HEK293 (cell line): ENCODE measurements at regions not wholly inside any gene's neighbourhood (a gene's known extent, or its start where the extent isn't known, plus 50 kb on each side); places are given as distances from the start of the nearest gene placed in this dataset.

Experiments
- CTCF ChIA-PET: fragments of 350-600 bp; formaldehyde crosslinking; extraction: SDS; loops from one replicate; lab custom pipeline; 2021; ENCODE audit warnings: antibody characterized with exemption; lab: Yijun Ruan, JAX
- POLR2A ChIA-PET: fragments of 300-600 bp; formaldehyde crosslinking; extraction: SDS; loops from one replicate; lab custom pipeline; 2020; ENCODE audit warnings: antibody characterized with exemption, inconsistent platforms; lab: Yijun Ruan, JAX
- H3K27ac ChIP-seq: fragments of 200-500 bp; sonication (Bioruptor generic); 2 replicates; pipeline ENCODE4 v1.5.1; 2014; ENCODE audit warnings: low read depth, low read length, control low read depth, inconsistent platforms; ENCODE audit errors: extremely low read depth
- H3K36me3 ChIP-seq, 2 experiments: fragments of 200-500 bp in 1 of 2; sonication (Bioruptor generic) in 1 of 2; 1 replicate in 1 of 2; 2 replicates in 1 of 2; pipeline ENCODE4 v1.5.1; 2014 to 2017; ENCODE audit warnings: inconsistent platforms in 2 of 2, low read length in 2 of 2; ENCODE audit not compliant: control insufficient read depth in 2 of 2, insufficient read depth in 1 of 2
- H3K4me1 ChIP-seq: fragments of 200-500 bp; sonication (Bioruptor generic); 2 replicates; pipeline ENCODE4 v1.5.1; 2014; ENCODE audit warnings: mild to moderate bottlenecking, low read length, inconsistent platforms; ENCODE audit not compliant: control insufficient read depth, insufficient read depth
- H3K4me3 ChIP-seq: 2 replicates; pipeline ENCODE4 v1.5.1; 2011; ENCODE audit warnings: low read depth, mild to moderate bottlenecking, control low read depth, low read length, moderate library complexity
- H3K9me3 ChIP-seq: fragments of 200-500 bp; sonication (Bioruptor generic); 2 replicates; pipeline ENCODE4 v1.5.1; 2014; ENCODE audit warnings: low read depth, low read length, inconsistent platforms; ENCODE audit not compliant: control insufficient read depth, insufficient read depth
- ATF2 ChIP-seq: fragments of 450-650 bp; formaldehyde crosslinking; IDR thresholded peaks from 2 replicates; pipeline ENCODE4 v1.5.1; 2016; ENCODE audit warnings: missing biosample characterization, missing genetic modification characterization, low read depth
- KLF16 ChIP-seq: fragments of 450-650 bp; formaldehyde crosslinking; IDR thresholded peaks from 2 replicates; pipeline ENCODE4 v1.5.1; 2017; ENCODE audit warnings: missing biosample characterization, missing genetic modification characterization
- KLF8 ChIP-seq: fragments of 450-650 bp; formaldehyde crosslinking; IDR thresholded peaks from 2 replicates; pipeline ENCODE4 v1.5.1; 2016; ENCODE audit warnings: missing biosample characterization, missing genetic modification characterization
- MZF1 ChIP-seq: fragments of 450-650 bp; formaldehyde crosslinking; IDR thresholded peaks from 2 replicates; pipeline ENCODE4 v1.5.1; 2017; ENCODE audit warnings: missing biosample characterization, missing genetic modification characterization, borderline replicate concordance
- REPIN1 ChIP-seq: fragments of 450-650 bp; formaldehyde crosslinking; IDR thresholded peaks from 2 replicates; pipeline ENCODE4 v1.5.1; 2017; ENCODE audit warnings: missing biosample characterization, missing genetic modification characterization, low read depth
- ZFP41 ChIP-seq: fragments of 450-650 bp; formaldehyde crosslinking; IDR thresholded peaks from 2 replicates; pipeline ENCODE4 v1.5.1; 2016; ENCODE audit warnings: missing biosample characterization, missing genetic modification characterization, borderline replicate concordance
- ZNF133 ChIP-seq: fragments of 450-650 bp; formaldehyde crosslinking; IDR thresholded peaks from 2 replicates; pipeline ENCODE4 v1.5.1; 2016; ENCODE audit warnings: missing biosample characterization, missing genetic modification characterization
- ZNF148 ChIP-seq: fragments of 450-650 bp; formaldehyde crosslinking; IDR thresholded peaks from 2 replicates; pipeline ENCODE4 v1.5.0; 2017; ENCODE audit warnings: missing biosample characterization, missing genetic modification characterization, borderline replicate concordance
- ZNF157 ChIP-seq: fragments of 450-650 bp; formaldehyde crosslinking; IDR thresholded peaks from 2 replicates; pipeline ENCODE4 v1.5.1; 2016; ENCODE audit warnings: missing biosample characterization, missing genetic modification characterization
- ZNF274 ChIP-seq, 2 experiments: fragments of 200-500 bp in 1 of 2; fragments of 450-650 bp in 1 of 2; sonication (Bioruptor generic) in 1 of 2; formaldehyde crosslinking in 1 of 2; IDR thresholded peaks; 2 replicates each; pipeline versions ENCODE4 v1.5.1 to v1.6.1; 2014 to 2016; ENCODE audit warnings: borderline replicate concordance in 1 of 2, inconsistent platforms in 1 of 2, low read length in 1 of 2, missing biosample characterization in 1 of 2, missing genetic modification characterization in 1 of 2
- ZNF335 ChIP-seq: fragments of 450-650 bp; formaldehyde crosslinking; conservative IDR thresholded peaks from 2 replicates; pipeline ENCODE4 v1.5.1; 2016; ENCODE audit warnings: missing biosample characterization, missing genetic modification characterization
- ZSCAN16 ChIP-seq: fragments of 450-650 bp; formaldehyde crosslinking; IDR thresholded peaks from 2 replicates; pipeline ENCODE4 v1.5.1; 2016; ENCODE audit warnings: missing biosample characterization, missing genetic modification characterization
- TF ChIP-seq, protein P1 (sequence below): fragments of 450-650 bp; formaldehyde crosslinking; IDR thresholded peaks from 2 replicates; pipeline ENCODE4 v1.5.1; 2016; ENCODE audit warnings: missing biosample characterization, missing genetic modification characterization

GRCh38 chr7:126119981-126120380 lies 1132.8 kb downstream of the GRM8 start:
- ChIA-PET POLR2A (no interaction called here), CTCF (no interaction called here)
- H3K4me1 ChIP-seq: no peaks in the 10 kb centered on the region
- no peak overlapping the region for H3K27ac ChIP-seq
- H3K4me3 ChIP-seq: no peak overlapping the region
- H3K9me3 ChIP-seq: no peaks in the 10 kb centered on the region
- no peaks in the 10 kb centered on the region for H3K36me3 ChIP-seq
- TF ChIP-seq, protein P1, sequence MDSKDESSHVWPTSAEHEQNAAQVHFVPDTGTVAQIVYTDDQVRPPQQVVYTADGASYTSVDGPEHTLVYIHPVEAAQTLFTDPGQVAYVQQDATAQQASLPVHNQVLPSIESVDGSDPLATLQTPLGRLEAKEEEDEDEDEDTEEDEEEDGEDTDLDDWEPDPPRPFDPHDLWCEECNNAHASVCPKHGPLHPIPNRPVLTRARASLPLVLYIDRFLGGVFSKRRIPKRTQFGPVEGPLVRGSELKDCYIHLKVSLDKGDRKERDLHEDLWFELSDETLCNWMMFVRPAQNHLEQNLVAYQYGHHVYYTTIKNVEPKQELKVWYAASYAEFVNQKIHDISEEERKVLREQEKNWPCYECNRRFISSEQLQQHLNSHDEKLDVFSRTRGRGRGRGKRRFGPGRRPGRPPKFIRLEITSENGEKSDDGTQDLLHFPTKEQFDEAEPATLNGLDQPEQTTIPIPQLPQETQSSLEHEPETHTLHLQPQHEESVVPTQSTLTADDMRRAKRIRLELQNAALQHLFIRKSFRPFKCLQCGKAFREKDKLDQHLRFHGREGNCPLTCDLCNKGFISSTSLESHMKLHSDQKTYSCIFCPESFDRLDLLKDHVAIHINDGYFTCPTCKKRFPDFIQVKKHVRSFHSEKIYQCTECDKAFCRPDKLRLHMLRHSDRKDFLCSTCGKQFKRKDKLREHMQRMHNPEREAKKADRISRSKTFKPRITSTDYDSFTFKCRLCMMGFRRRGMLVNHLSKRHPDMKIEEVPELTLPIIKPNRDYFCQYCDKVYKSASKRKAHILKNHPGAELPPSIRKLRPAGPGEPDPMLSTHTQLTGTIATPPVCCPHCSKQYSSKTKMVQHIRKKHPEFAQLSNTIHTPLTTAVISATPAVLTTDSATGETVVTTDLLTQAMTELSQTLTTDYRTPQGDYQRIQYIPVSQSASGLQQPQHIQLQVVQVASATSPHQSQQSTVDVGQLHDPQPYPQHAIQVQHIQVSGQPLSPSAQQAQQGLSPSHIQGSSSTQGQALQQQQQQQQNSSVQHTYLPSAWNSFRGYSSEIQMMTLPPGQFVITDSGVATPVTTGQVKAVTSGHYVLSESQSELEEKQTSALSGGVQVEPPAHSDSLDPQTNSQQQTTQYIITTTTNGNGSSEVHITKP (tag by site-specific recombination): no peak
- TF ChIP-seq MZF1 (no peak), ZFP41 (no peak), KLF16 (tag by site-specific recombination) (no peak), ZSCAN16 (tag by site-specific recombination) (no peak), KLF8 (tag by site-specific recombination) (no peak)

DNA sequence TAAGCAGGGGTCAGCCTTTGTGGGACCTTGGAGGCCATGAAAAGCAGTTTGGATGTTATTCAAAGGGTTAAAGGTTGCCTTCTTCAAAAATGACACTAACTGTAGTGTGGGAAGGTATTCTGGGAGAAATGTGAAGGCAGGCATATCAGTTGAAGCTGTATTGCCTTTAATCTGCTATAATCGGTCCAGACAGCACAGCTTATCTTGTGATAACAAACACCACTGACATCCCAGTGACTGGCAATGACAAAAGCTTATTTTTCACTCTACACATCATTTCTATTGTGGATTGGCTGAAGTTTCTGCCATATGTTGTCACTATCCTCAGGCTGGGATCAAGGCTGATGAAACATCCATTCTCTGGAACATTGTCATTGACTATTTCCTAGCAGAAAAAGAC lies 1149.2 kb downstream of the GRM8 start:
- Histone ChIP-seq H3K36me3 (no peaks in the 10 kb centered on the region), H3K9me3 (no peaks in the 10 kb centered on the region), H3K27ac (no peak overlapping the region)
- TF ChIP-seq ZNF335: no peak
- TF ChIP-seq REPIN1 (tag by site-specific recombination): no peak
- TF ChIP-seq ZNF157: no peak
- TF ChIP-seq ZNF148: no peak
- TF ChIP-seq ZNF133 (tag by site-specific recombination): no peak
- TF ChIP-seq, all 188 proteins: peak for 0
- POLR2A ChIA-PET: no interaction called here
- H3K4me1 ChIP-seq: no peaks in the 10 kb centered on the region
- CTCF ChIA-PET: no interaction called here
- H3K4me3 ChIP-seq: no peak overlapping the region

DNA sequence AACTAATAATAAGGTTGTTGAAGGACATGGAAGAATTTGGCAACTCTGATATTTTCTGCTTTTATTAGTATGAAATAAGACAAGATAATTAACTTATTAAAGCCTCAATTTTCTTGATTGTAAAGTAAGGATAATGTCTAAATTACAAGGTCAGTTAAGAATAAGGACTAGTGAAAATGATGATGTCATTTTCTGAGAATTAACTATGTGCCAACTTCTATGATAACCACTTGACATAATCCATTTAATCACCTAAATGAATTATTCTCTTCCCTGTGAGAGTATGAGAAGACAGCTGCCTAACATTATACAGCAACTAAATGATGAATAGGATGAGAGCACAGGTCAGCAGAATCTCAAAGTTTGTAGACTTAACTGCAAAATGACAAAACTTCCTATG lies 1153.4 kb upstream of the POT1 start:
- Histone ChIP-seq H3K4me3 (no peak overlapping the region), H3K4me1 (no peaks in the 10 kb centered on the region)
- CTCF ChIA-PET: no interaction called here
- TF ChIP-seq ZNF274 (IDR thresholded peaks at IDR 0.05; ENCODE audit: low read length) (no peak), ZNF274 (tag by site-specific recombination; IDR thresholded peaks at IDR 0.05; ENCODE audit: borderline replicate concordance) (no peak), ATF2 (peak; percentile 61; the same call in 1 of the 2 replicates)
- TF ChIP-seq, all 188 proteins: peak for 1
- Histone ChIP-seq H3K36me3 (no peaks in the 10 kb centered on the region), H3K9me3 (no peaks in the 10 kb centered on the region), H3K27ac (no peak overlapping the region)
- POLR2A ChIA-PET: no interaction called here
